ENCODE measurements at regions not wholly inside any gene's neighbourhood (a gene's known extent, or its start where the extent isn't known, plus 50 kb on each side); places are given as distances from the start of the nearest gene placed in this dataset.

GRCh38 chr6:4470698-4471210 lies 305.4 kb upstream of the CDYL start:
- Mint-ChIP-seq H3K4me3 (no peak overlapping the region), H3K27me3 (ENCODE audit: insufficient read depth) (peaks cover 3% of the 10 kb centered on the region), H3K9me3 (peaks cover 31% of the 10 kb centered on the region), H3K4me1 (ENCODE audit: low read depth) (peaks cover 18% of the 10 kb centered on the region), H3K36me3 (ENCODE audit: low read depth) (peaks cover 33% of the 10 kb centered on the region), H3K27ac (no peak overlapping the region)
- TF ChIP-seq CTCF (IDR thresholded peaks at IDR 0.05), result no peak
- DNase-seq, result no peak

GRCh38 chr6:4466769-4467480 lies 309.3 kb upstream of the CDYL start:
- Mint-ChIP-seq H3K4me3 (peak overlapping the region; percentile 38), H3K36me3 (ENCODE audit: low read depth) (peaks cover 20% of the 10 kb centered on the region), H3K27me3 (ENCODE audit: insufficient read depth) (peaks cover 2% of the 10 kb centered on the region), H3K9me3 (peaks cover 19% of the 10 kb centered on the region), H3K27ac (peak overlapping the region; percentile 80), H3K4me1 (ENCODE audit: low read depth) (peaks cover 45% of the 10 kb centered on the region)
- peak; percentile 58 for TF ChIP-seq CTCF (IDR thresholded peaks at IDR 0.05)
- DNase-seq, result peak; percentile 50

- Mint-ChIP-seq H3K9me3 (peaks cover 13% of the 10 kb centered on the region), H3K36me3 (ENCODE audit: low read depth) (peaks cover 14% of the 10 kb centered on the region), H3K27ac (peak overlapping the region; percentile 80), H3K27me3 (ENCODE audit: insufficient read depth) (peaks cover 2% of the 10 kb centered on the region), H3K4me1 (ENCODE audit: low read depth) (peaks cover 51% of the 10 kb centered on the region), H3K4me3 (peak overlapping the region; percentile 18; the same call in 1 of the 2 replicates)
- DNase-seq, result no peak
- TF ChIP-seq CTCF (IDR thresholded peaks at IDR 0.05), result no peak
Measured at GRCh38 chr6:4466261-4466660, 309.9 kb upstream of the CDYL start.

GRCh38 chr6:4464638-4465037 lies 311.6 kb upstream of the CDYL start:
- no peak for TF ChIP-seq CTCF (IDR thresholded peaks at IDR 0.05)
- Mint-ChIP-seq H3K9me3 (no peaks in the 10 kb centered on the region), H3K4me1 (ENCODE audit: low read depth) (peaks cover 68% of the 10 kb centered on the region), H3K27ac (no peak overlapping the region), H3K4me3 (no peak overlapping the region), H3K27me3 (ENCODE audit: insufficient read depth) (peaks cover 2% of the 10 kb centered on the region), H3K36me3 (ENCODE audit: low read depth) (peaks cover 5% of the 10 kb centered on the region; the same call in 1 of the 2 replicates)
- no peak for DNase-seq

GRCh38 chr6:4463236-4463635 lies 313.0 kb upstream of the CDYL start:
- no peaks in the 10 kb centered on the region for H3K9me3 Mint-ChIP-seq
- H3K27ac Mint-ChIP-seq, result no peak overlapping the region
- peaks cover 2% of the 10 kb centered on the region for H3K27me3 Mint-ChIP-seq (ENCODE audit: insufficient read depth)
- no peak for TF ChIP-seq CTCF (IDR thresholded peaks at IDR 0.05)
- no peak overlapping the region for H3K4me3 Mint-ChIP-seq
- peaks cover 81% of the 10 kb centered on the region for H3K4me1 Mint-ChIP-seq (ENCODE audit: low read depth)
- no peaks in the 10 kb centered on the region for H3K36me3 Mint-ChIP-seq (ENCODE audit: low read depth)
- DNase-seq, result no peak
